NT2/D1 (cell line): ENCODE measurements at regions not wholly inside any gene's neighbourhood (a gene's known extent, or its start where the extent isn't known, plus 50 kb on each side); places are given as distances from the start of the nearest gene placed in this dataset.

Source experiments
- SUZ12 ChIP-seq: IDR thresholded peaks from 2 replicates; pipeline ENCODE4 v1.6.1; 2011; ENCODE audit not compliant: insufficient read length, insufficient read depth; ENCODE audit errors: extremely low read depth
- ZNF274 ChIP-seq: IDR thresholded peaks from 2 replicates; pipeline ENCODE4 v1.6.1; 2011; ENCODE audit warnings: mild to moderate bottlenecking, low read depth, low read length

GRCh38 chr11:131305005-131305404, 65.4 kb upstream of the NTM start:
- TF ChIP-seq SUZ12 (no peak), ZNF274 (no peak)
